Astrocyte of the cerebellum (primary cell): ENCODE measurements at regions not wholly inside any gene's neighbourhood (a gene's known extent, or its start where the extent isn't known, plus 50 kb on each side); places are given as distances from the start of the nearest gene placed in this dataset.

Experiments
- DNase-seq: peaks from one replicate; pipeline ENCODE4 v3.0.0-alpha.2; 2011; ENCODE audit warnings: low read depth
- H3K4me3 ChIP-seq: 2 replicates; pipeline ENCODE4 v1.5.1; 2011; ENCODE audit warnings: mild to moderate bottlenecking, low read depth, low read length, moderate library complexity
- in situ Hi-C: cut with HindIII; loops from 2 replicates; pipeline ENCODE4 v1.10.0; 2017; ENCODE audit warnings: low sequenced_read_pairs
- TF ChIP-seq, protein P1 (sequence below): IDR thresholded peaks from 2 replicates; pipeline ENCODE4 v1.5.1; 2012; ENCODE audit warnings: low read length, low read depth, moderate library complexity, mild to moderate bottlenecking; ENCODE audit errors: missing control alignments

DNA sequence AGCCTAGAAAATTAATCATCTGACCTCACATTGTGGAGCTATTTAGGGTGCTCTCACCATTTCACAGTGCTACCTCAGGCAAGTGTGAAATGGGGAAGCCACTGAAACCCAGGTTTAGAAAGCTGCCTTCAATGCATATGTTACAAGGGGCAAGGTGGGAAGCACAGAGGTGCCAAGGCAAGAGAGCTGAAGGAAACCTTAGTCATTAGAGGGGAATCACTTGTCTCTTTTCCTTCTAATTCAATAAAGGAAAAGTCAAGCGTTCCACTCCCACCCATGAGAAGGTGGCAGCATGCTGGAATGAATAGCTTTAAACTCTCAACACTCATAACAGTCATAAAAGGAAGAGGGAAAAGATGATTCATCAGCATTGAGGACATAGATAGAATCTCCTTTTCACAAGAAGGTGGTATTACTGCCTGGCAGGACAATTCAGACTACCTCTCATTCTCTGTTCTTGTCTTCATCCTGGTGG lies 251.9 kb upstream of the IRAK1BP1 start:
- TF ChIP-seq, protein P1, sequence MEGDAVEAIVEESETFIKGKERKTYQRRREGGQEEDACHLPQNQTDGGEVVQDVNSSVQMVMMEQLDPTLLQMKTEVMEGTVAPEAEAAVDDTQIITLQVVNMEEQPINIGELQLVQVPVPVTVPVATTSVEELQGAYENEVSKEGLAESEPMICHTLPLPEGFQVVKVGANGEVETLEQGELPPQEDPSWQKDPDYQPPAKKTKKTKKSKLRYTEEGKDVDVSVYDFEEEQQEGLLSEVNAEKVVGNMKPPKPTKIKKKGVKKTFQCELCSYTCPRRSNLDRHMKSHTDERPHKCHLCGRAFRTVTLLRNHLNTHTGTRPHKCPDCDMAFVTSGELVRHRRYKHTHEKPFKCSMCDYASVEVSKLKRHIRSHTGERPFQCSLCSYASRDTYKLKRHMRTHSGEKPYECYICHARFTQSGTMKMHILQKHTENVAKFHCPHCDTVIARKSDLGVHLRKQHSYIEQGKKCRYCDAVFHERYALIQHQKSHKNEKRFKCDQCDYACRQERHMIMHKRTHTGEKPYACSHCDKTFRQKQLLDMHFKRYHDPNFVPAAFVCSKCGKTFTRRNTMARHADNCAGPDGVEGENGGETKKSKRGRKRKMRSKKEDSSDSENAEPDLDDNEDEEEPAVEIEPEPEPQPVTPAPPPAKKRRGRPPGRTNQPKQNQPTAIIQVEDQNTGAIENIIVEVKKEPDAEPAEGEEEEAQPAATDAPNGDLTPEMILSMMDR, result no peak
- in situ Hi-C loops, result no loop called here
- no peak for DNase-seq
- no peak overlapping the region for H3K4me3 ChIP-seq

DNA sequence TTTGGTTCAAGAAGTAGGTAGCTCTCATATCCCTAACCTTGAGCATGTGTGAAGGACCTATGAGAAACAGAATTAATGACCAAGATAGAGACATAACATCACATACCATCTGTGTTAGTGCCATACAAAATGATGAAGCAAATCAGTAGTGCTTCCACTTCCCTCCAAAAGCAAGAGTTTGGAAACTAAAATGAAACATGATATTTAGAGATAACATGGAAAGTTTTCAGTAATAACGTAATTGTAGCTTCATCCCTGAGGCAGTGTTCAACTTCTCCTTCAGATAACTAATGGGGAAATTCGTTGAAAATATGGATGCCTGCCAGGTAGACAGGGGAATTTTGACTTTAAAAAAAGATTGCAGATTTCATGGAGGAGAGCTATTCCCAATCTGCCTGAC lies 248.4 kb upstream of the IRAK1BP1 start:
- no peak for DNase-seq
- no peak overlapping the region for H3K4me3 ChIP-seq

DNA sequence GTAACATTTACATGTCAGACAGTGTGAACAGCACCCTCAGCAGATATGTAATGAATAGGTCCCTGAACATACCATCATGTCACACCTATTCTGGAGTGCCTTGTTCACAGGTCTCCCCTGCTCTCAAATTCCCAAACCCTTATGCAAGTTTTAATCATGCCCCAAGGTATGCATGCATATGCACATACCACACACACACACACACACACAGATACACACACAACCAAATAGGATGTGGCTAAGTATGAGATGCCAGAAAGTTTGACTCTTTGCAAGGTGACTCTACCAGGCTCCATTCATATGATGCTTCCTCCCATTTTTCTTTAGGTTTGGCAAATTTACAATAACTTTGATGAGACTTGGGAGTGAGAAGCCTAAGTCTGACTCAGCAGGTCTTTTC lies 243.8 kb upstream of the IRAK1BP1 start:
- TF ChIP-seq, protein P1, result no peak
- no peak for DNase-seq
- in situ Hi-C loops, result no loop called here
- H3K4me3 ChIP-seq, result no peak overlapping the region

More for the DNA sequence above, 248.4 kb upstream of the IRAK1BP1 start:
- in situ Hi-C loops, result no loop called here
- TF ChIP-seq, protein P1, result no peak

DNA sequence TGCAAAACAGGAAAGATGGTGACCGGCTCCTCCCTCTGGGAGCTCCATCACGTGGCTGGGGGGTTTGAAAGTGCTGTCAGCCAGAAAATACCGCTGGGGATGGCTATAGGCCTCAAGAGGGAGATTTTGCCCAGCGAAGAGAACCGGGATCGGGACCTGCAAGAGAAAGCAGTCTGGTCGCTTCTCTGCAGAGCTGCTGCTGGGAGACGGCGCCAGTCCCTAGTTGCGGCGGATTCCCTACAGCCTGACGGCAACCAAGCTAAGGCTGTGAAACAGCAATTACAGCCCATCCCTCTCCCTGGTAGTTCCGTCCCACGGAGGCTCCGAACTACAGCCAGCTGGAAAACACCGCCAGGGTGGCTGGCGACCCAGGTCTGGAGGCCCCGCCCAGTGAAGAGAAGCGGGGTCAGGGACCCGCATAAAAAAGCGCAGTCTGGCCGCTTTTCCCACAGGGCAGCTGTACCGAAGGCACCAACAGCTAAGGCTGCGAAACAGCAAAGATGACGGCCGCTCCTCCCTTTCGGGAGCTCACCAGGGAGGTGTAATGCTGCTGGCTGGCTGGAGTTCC lies 238.1 kb upstream of the IRAK1BP1 start:
- in situ Hi-C loops, result no loop called here
- no peak for DNase-seq
- TF ChIP-seq, protein P1, result peak; percentile 6
- peak overlapping the region; percentile 44 for H3K4me3 ChIP-seq

DNA sequence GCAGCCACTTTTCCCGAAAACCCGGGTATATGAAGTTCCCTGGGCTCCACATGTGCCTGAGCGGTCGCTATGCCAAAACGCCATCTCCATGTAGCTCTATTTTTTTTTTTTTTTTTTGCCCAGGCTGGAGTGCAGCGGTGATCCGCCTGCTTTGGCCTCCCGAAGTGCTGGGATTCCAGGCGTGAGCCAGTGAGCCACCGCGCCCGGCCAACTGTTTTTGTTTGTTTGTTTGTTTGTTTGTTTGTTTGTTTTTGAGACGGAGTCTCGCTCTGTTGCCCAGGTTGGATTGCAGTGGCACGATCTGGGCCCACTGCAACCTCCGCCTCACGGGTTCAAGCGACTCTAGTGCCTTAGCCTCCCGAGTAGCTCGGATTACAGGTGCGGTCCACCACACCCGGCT lies 237.5 kb upstream of the IRAK1BP1 start:
- TF ChIP-seq, protein P1, result no peak
- DNase-seq, result no peak
- in situ Hi-C loops, result no loop called here
- peak overlapping the region; percentile 44 for H3K4me3 ChIP-seq

DNA sequence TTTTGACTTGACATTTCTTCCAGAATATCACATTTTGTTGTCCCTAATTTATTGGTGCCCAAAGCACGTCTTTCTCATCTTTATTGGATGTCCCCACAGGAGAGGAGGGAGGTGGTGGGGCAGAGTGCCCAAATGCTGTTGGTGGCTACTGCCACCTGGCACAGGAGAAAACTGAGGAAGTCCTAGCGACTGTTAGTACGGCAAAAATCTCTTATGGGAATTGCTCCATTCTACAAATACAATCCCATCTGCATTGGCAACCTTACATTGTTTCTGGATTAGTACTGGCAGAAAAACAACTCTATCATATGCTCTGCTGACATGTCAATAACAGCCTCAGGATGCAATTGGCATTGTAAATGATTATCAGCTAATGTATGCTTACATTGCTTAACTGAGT lies 235.4 kb upstream of the IRAK1BP1 start:
- no peak overlapping the region for H3K4me3 ChIP-seq
- TF ChIP-seq, protein P1, result no peak
- in situ Hi-C loops, result no loop called here
- DNase-seq, result no peak
